H9 (cell line): ENCODE measurements at regions not wholly inside any gene's neighbourhood (a gene's known extent, or its start where the extent isn't known, plus 50 kb on each side); places are given as distances from the start of the nearest gene placed in this dataset.

ENCODE experiments used
- DNase-seq: peaks from one replicate; pipeline ENCODE4 v3.0.0-alpha.2; 2017
- H2AFZ ChIP-seq: one replicate; pipeline ENCODE4 v1.6.1; 2013; ENCODE audit warnings: mild to moderate bottlenecking, low read length, control low read depth, moderate library complexity
- H2AK5ac ChIP-seq: 2 replicates; pipeline ENCODE4 v1.6.1; 2013; ENCODE audit warnings: low read length, control low read depth, mixed read lengths; ENCODE audit not compliant: insufficient read length
- H2BK120ac ChIP-seq: one replicate; pipeline ENCODE4 v1.6.1; 2013; ENCODE audit warnings: low read depth, mild to moderate bottlenecking, low read length, control low read depth, inconsistent platforms; ENCODE audit not compliant: poor library complexity, severe bottlenecking
- H2BK12ac ChIP-seq: 2 replicates; pipeline ENCODE4 v1.6.1; 2013; ENCODE audit warnings: low read length, control low read depth, mixed read lengths, low read depth; ENCODE audit not compliant: insufficient read length
- H2BK15ac ChIP-seq: 2 replicates; pipeline ENCODE4 v1.6.1; 2013; ENCODE audit warnings: low read depth, low read length, control low read depth
- H2BK20ac ChIP-seq: one replicate; pipeline ENCODE4 v1.6.1; 2013; ENCODE audit warnings: low read depth, mild to moderate bottlenecking, low read length, control low read depth, inconsistent platforms; ENCODE audit not compliant: poor library complexity, severe bottlenecking
- H2BK5ac ChIP-seq: 2 replicates; pipeline ENCODE4 v1.6.1; 2013; ENCODE audit warnings: low read length, control low read depth, mixed read lengths; ENCODE audit not compliant: insufficient read length
- H3K14ac ChIP-seq: 2 replicates; pipeline ENCODE4 v1.6.1; 2013; ENCODE audit warnings: low read length, control low read depth; ENCODE audit not compliant: insufficient read depth
- H3K18ac ChIP-seq: 2 replicates; pipeline ENCODE4 v1.6.1; 2013; ENCODE audit warnings: low read depth, mild to moderate bottlenecking, mixed read lengths, low read length, control low read depth; ENCODE audit not compliant: insufficient read length
- H3K23ac ChIP-seq: 2 replicates; pipeline ENCODE4 v1.6.1; 2013; ENCODE audit warnings: low read length, control low read depth, mixed read lengths, low read depth; ENCODE audit not compliant: insufficient read length
- H3K23me2 ChIP-seq: 2 replicates; pipeline ENCODE4 v1.6.1; 2013; ENCODE audit warnings: low read depth, mild to moderate bottlenecking, mixed read lengths, low read length, control low read depth; ENCODE audit not compliant: insufficient read length, poor library complexity, severe bottlenecking
- H3K27ac ChIP-seq: 2 replicates; pipeline ENCODE4 v1.5.1; 2013; ENCODE audit warnings: low read length, control low read depth, mixed read lengths, low read depth; ENCODE audit not compliant: insufficient read length
- H3K27me3 ChIP-seq: 2 replicates; pipeline ENCODE4 v1.6.1; 2013; ENCODE audit warnings: low read length, control low read depth, inconsistent platforms; ENCODE audit not compliant: insufficient read depth
- H3K4ac ChIP-seq: 2 replicates; pipeline ENCODE4 v1.6.1; 2013; ENCODE audit warnings: low read depth, mild to moderate bottlenecking, control low read depth, inconsistent platforms, low read length, moderate library complexity
- H3K4me1 ChIP-seq: 2 replicates; pipeline ENCODE4 v1.6.1; 2013; ENCODE audit warnings: low read length, control low read depth, inconsistent platforms; ENCODE audit not compliant: insufficient read depth
- H3K4me2 ChIP-seq: 2 replicates; pipeline ENCODE4 v1.6.1; 2013; ENCODE audit warnings: low read length, control low read depth, mixed read lengths; ENCODE audit not compliant: insufficient read length, insufficient read depth
- H3K56ac ChIP-seq: 2 replicates; pipeline ENCODE4 v1.6.1; 2013; ENCODE audit warnings: low read depth, mild to moderate bottlenecking, mixed read lengths, low read length, control low read depth; ENCODE audit not compliant: insufficient read length
- H3K79me1 ChIP-seq: 2 replicates; pipeline ENCODE4 v1.6.1; 2013; ENCODE audit warnings: low read depth, mild to moderate bottlenecking, moderate library complexity, low read length, control low read depth, inconsistent platforms; ENCODE audit not compliant: insufficient read depth, poor library complexity, severe bottlenecking
- H3K79me2 ChIP-seq: 2 replicates; pipeline ENCODE4 v1.6.1; 2013; ENCODE audit warnings: low read length, control low read depth, inconsistent platforms; ENCODE audit not compliant: insufficient read depth
- H3K9ac ChIP-seq: 2 replicates; pipeline ENCODE4 v1.6.1; 2013; ENCODE audit warnings: low read length, control low read depth, mixed read lengths; ENCODE audit not compliant: insufficient read length; ENCODE audit errors: extremely low read depth
- H3K9me3 ChIP-seq: one replicate; pipeline ENCODE4 v1.6.1; 2013; ENCODE audit warnings: low read depth, low read length, inconsistent platforms; ENCODE audit not compliant: control insufficient read depth
- H3T11ph ChIP-seq: one replicate; pipeline ENCODE4 v1.6.1; 2013; ENCODE audit warnings: mild to moderate bottlenecking, low read length, control low read depth, inconsistent platforms
- H4K20me1 ChIP-seq: one replicate; pipeline ENCODE4 v1.6.1; 2013; ENCODE audit not compliant: control insufficient read depth, insufficient read length, insufficient read depth
- H4K5ac ChIP-seq: 2 replicates; pipeline ENCODE4 v1.6.1; 2013; ENCODE audit warnings: low read depth, mild to moderate bottlenecking, mixed read lengths, low read length, control low read depth; ENCODE audit not compliant: insufficient read length
- H4K8ac ChIP-seq: replicated peaks from 2 replicates; pipeline ENCODE4 v1.6.1; 2013; ENCODE audit warnings: low read length, control low read depth, mixed read lengths, low read depth; ENCODE audit not compliant: insufficient read length
- H4K91ac ChIP-seq: 2 replicates; pipeline ENCODE4 v1.6.1; 2013; ENCODE audit warnings: low read depth, mild to moderate bottlenecking, moderate library complexity, mixed read lengths, low read length, control low read depth; ENCODE audit not compliant: insufficient read length
- H3K27ac Mint-ChIP-seq, 3 experiments: 2 replicates in 2 of 3; 3 replicates in 1 of 3; pipeline ENCODE4 v1.8.0; 2020 to 2021; ENCODE audit warnings: mixed read lengths in 3 of 3, mild to moderate bottlenecking in 1 of 3, moderate library complexity in 1 of 3
- H3K27me3 Mint-ChIP-seq: 2 replicates; pipeline ENCODE4 v1.8.0; 2021; ENCODE audit warnings: low read depth, mild to moderate bottlenecking, moderate library complexity, mixed read lengths
- H3K36me3 Mint-ChIP-seq, 3 experiments: 2 replicates in 2 of 3; 3 replicates in 1 of 3; pipeline ENCODE4 v1.8.0; 2020 to 2021; ENCODE audit warnings: low read depth in 3 of 3, mixed read lengths in 3 of 3; ENCODE audit not compliant: insufficient read depth in 1 of 3
- H3K4me1 Mint-ChIP-seq, 2 experiments: 2 replicates each; pipeline ENCODE4 v1.8.0; 2020; ENCODE audit warnings: mixed read lengths in 2 of 2
- H3K4me3 Mint-ChIP-seq, 2 experiments: 2 replicates in 1 of 2; 3 replicates in 1 of 2; pipeline ENCODE4 v1.8.0; 2020 to 2021; ENCODE audit warnings: mild to moderate bottlenecking in 2 of 2, mixed read lengths in 2 of 2, moderate library complexity in 1 of 2
- H3K9me3 Mint-ChIP-seq, 2 experiments: 2 replicates in 1 of 2; 3 replicates in 1 of 2; pipeline ENCODE4 v1.8.0; 2020; ENCODE audit warnings: mild to moderate bottlenecking in 2 of 2, mixed read lengths in 2 of 2, moderate library complexity in 1 of 2
- WGBS: extraction: QIAGEN DNeasy Blood & Tissue Kit; methylation state at CpG from one replicate; pipeline ENCODE4 v1.1.7; 2013; ENCODE audit warnings: missing lambda C conversion rate, low lambda C conversion rate, mixed read lengths; ENCODE audit not compliant: insufficient read length; ENCODE audit errors: extremely low coverage; 5-methylcytosine and 5-hydroxymethylcytosine counted together
- TF ChIP-seq, protein P1 (sequence below): fragments of 200-600 bp; sonication (generic); conservative IDR thresholded peaks from 3 replicates; pipeline ENCODE4 v1.8.0; 2021; ENCODE audit warnings: antibody characterized with exemption, mild to moderate bottlenecking

DNA sequence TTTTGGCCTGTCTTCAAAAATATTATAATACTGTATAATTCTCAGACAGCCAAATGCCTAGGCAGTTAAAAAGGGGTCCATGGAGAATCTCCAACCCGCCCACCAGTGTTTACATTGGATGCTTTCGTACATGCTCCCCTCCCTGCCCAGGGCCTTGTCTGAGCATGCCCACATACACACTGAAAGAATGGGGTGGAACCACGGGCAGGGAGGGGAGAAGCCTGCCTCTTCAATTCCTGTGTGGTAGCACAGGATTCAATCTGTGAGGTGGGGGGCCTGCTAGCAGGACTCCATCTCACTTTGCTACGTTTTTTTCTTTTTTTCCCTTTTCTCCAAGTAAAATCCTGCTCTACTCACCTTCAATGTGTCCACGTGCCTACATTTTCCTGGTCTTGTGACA, 314.7 kb upstream of the GRAMD2B start:
- no peak overlapping the region for H2BK20ac ChIP-seq
- no peak overlapping the region for H3K4me2 ChIP-seq
- H4K20me1 ChIP-seq, result no peaks in the 10 kb centered on the region
- no CpG with 5 or more reads among the region's 5 CpGs for WGBS
- H2AK5ac ChIP-seq, result no peak overlapping the region
- no peak overlapping the region for H2BK12ac ChIP-seq
- no peak overlapping the region for H2BK120ac ChIP-seq
- no peak overlapping the region for H3K23ac ChIP-seq
- H2BK5ac ChIP-seq, result no peak overlapping the region
- H3K27me3 ChIP-seq, result no peaks in the 10 kb centered on the region
- Mint-ChIP-seq H3K4me3 (no peak overlapping the region), H3K27me3 (no peaks in the 10 kb centered on the region), H3K36me3 (peaks cover 0 to 11% (median 9%) of the 10 kb centered on the region in 3 experiments), H3K9me3 (peaks cover 11 to 13% of the 10 kb centered on the region in 2 experiments), H3K4me1 (peaks cover 19 to 21% of the 10 kb centered on the region in 2 experiments), H3K27ac (peak overlapping the region in 2 of 3 experiments; percentile 69 to 85; a peak in 2 of 7 replicates)
- no peak overlapping the region for H3T11ph ChIP-seq
- H3K9ac ChIP-seq, result no peak overlapping the region
- no peak overlapping the region for H2BK15ac ChIP-seq
- no peaks in the 10 kb centered on the region for H3K9me3 ChIP-seq
- no peaks in the 10 kb centered on the region for H3K79me2 ChIP-seq
- no peak overlapping the region for H4K8ac ChIP-seq
- no peak overlapping the region for H4K5ac ChIP-seq
- no peak overlapping the region for H3K14ac ChIP-seq
- TF ChIP-seq, protein P1, sequence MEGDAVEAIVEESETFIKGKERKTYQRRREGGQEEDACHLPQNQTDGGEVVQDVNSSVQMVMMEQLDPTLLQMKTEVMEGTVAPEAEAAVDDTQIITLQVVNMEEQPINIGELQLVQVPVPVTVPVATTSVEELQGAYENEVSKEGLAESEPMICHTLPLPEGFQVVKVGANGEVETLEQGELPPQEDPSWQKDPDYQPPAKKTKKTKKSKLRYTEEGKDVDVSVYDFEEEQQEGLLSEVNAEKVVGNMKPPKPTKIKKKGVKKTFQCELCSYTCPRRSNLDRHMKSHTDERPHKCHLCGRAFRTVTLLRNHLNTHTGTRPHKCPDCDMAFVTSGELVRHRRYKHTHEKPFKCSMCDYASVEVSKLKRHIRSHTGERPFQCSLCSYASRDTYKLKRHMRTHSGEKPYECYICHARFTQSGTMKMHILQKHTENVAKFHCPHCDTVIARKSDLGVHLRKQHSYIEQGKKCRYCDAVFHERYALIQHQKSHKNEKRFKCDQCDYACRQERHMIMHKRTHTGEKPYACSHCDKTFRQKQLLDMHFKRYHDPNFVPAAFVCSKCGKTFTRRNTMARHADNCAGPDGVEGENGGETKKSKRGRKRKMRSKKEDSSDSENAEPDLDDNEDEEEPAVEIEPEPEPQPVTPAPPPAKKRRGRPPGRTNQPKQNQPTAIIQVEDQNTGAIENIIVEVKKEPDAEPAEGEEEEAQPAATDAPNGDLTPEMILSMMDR, result no peak
- no peak overlapping the region for H3K27ac ChIP-seq
- DNase-seq, result peak; percentile 36
- H3K23me2 ChIP-seq, result no peaks in the 10 kb centered on the region
- H3K79me1 ChIP-seq, result no peaks in the 10 kb centered on the region
- peak overlapping the region; percentile 81 for H2AFZ ChIP-seq
- H3K18ac ChIP-seq, result no peak overlapping the region
- no peak overlapping the region for H3K4ac ChIP-seq
- no peak overlapping the region for H3K56ac ChIP-seq
- no peaks in the 10 kb centered on the region for H3K4me1 ChIP-seq
- no peak overlapping the region for H4K91ac ChIP-seq
